ENCODE measurements at regions not wholly inside any gene's neighbourhood (a gene's known extent, or its start where the extent isn't known, plus 50 kb on each side); places are given as distances from the start of the nearest gene placed in this dataset.

DNA sequence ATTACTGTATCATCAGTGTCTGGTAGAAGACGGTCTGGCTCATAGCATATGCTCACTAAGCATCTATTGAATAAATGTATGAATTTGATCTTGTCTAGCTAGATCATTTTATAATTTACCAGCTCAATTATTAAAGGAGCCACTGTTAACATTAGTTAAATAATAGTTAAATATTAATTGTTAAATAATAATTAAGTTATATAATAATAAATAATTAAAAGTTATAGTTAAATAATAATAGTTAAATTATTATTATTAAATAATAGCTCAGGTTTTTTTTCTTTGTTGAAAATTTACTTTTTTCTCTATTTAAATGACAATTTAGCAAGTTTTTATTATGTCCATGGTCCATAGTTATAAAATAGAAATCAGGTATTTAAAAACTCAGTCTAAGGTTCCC is 274.4 kb downstream of the OXSM start:
- Histone ChIP-seq H3K18ac (ENCODE audit: low read length) (no peak overlapping the region), H3K79me1 (ENCODE audit: low read length) (no peaks in the 10 kb centered on the region), H2BK120ac (ENCODE audit: insufficient read depth, low read length, poor library complexity) (no peak overlapping the region), H3K4me2 (ENCODE audit: low read length) (no peak overlapping the region), H3K14ac (ENCODE audit: low read length) (no peak overlapping the region), H3K36me3 (ENCODE audit: control insufficient read depth in 1 of 2, insufficient read depth in 2 of 2, low read length in 2 of 2) (no peaks in the 10 kb centered on the region), H2AFZ (ENCODE audit: insufficient read depth, low read length, poor library complexity) (no peak overlapping the region), H3K4me1 (ENCODE audit: control insufficient read depth in 1 of 2, insufficient read depth in 2 of 2, low read length in 2 of 2) (peaks cover 0 to 4% of the 10 kb centered on the region in 2 experiments), H3K9ac (ENCODE audit: low read length) (no peak overlapping the region), H3K9me3 (ENCODE audit: insufficient read depth, low read depth, low read length) (no peaks in the 10 kb centered on the region), H2AK5ac (ENCODE audit: low read length) (no peak overlapping the region), H4K12ac (ENCODE audit: low read depth, low read length) (no peak overlapping the region), H3K23ac (ENCODE audit: low read length) (no peak overlapping the region), H3K79me2 (ENCODE audit: control insufficient read depth, insufficient read depth, low read length, poor library complexity) (no peaks in the 10 kb centered on the region), H3K27me3 (ENCODE audit: insufficient read depth, low read length) (no peaks in the 10 kb centered on the region), H4K91ac (ENCODE audit: low read depth, low read length) (no peak overlapping the region), H2BK12ac (ENCODE audit: low read length) (no peak overlapping the region), H4K8ac (ENCODE audit: low read depth, low read length) (no peak overlapping the region), H3K27ac (ENCODE audit: low read depth, low read length) (no peak overlapping the region), H2BK5ac (ENCODE audit: low read depth, low read length, poor library complexity) (no peak overlapping the region), H3K4me3 (ENCODE audit: low read depth, low read length) (no peak overlapping the region), H3K4ac (ENCODE audit: low read depth, low read length) (no peak overlapping the region)
- DNase-seq: no peak
- WGBS (ENCODE audit: extremely low coverage, insufficient coverage, insufficient read length): no CpG with 5 or more reads among the region's 1 CpG

GRCh38 chr3:26068890-26069289 is 279.0 kb downstream of the OXSM start:
- Histone ChIP-seq H4K91ac (ENCODE audit: low read depth, low read length) (no peak overlapping the region), H3K23ac (ENCODE audit: low read length) (no peak overlapping the region), H2AFZ (ENCODE audit: insufficient read depth, low read length, poor library complexity) (no peak overlapping the region), H2AK5ac (ENCODE audit: low read length) (no peak overlapping the region), H2BK12ac (ENCODE audit: low read length) (no peak overlapping the region), H3K4me3 (ENCODE audit: low read depth, low read length) (no peak overlapping the region), H2BK5ac (ENCODE audit: low read depth, low read length, poor library complexity) (no peak overlapping the region), H3K18ac (ENCODE audit: low read length) (no peak overlapping the region), H3K79me1 (ENCODE audit: low read length) (no peaks in the 10 kb centered on the region), H3K36me3 (ENCODE audit: control insufficient read depth in 1 of 2, insufficient read depth in 2 of 2, low read length in 2 of 2) (no peaks in the 10 kb centered on the region), H2BK120ac (ENCODE audit: insufficient read depth, low read length, poor library complexity) (no peak overlapping the region), H4K12ac (ENCODE audit: low read depth, low read length) (no peak overlapping the region), H4K8ac (ENCODE audit: low read depth, low read length) (no peak overlapping the region), H3K27me3 (ENCODE audit: insufficient read depth, low read length) (no peaks in the 10 kb centered on the region), H3K4ac (ENCODE audit: low read depth, low read length) (no peak overlapping the region), H3K27ac (ENCODE audit: low read depth, low read length) (no peak overlapping the region), H3K4me2 (ENCODE audit: low read length) (no peak overlapping the region), H3K14ac (ENCODE audit: low read length) (no peak overlapping the region), H3K9me3 (ENCODE audit: insufficient read depth, low read depth, low read length) (no peaks in the 10 kb centered on the region), H3K79me2 (ENCODE audit: control insufficient read depth, insufficient read depth, low read length, poor library complexity) (no peaks in the 10 kb centered on the region), H3K9ac (ENCODE audit: low read length) (no peak overlapping the region), H3K4me1 (ENCODE audit: control insufficient read depth in 1 of 2, insufficient read depth in 2 of 2, low read length in 2 of 2) (no peaks in the 10 kb centered on the region)
- no peak for DNase-seq
- WGBS (ENCODE audit: extremely low coverage, insufficient coverage, insufficient read length): no CpG with 5 or more reads among the region's 4 CpGs

DNA sequence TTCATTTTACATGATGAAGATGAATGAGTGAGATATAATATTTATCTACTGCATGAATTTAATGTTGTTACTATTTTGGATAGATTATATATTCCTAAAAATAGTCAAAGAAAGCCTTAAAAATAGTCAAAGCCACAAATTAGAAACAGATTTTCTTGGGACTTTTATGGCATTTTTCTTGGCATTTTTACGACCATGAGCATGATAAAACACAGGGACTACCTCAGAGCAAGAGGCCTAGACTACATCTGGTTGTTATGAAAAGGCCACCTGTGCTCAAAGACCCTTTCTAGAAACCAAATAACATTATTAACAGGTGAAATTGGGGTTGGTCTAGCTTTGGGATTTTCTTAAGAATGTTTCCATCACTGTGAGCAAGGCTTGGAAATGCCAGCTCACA is 281.0 kb downstream of the OXSM start:
- Histone ChIP-seq H3K27ac (ENCODE audit: low read depth, low read length) (no peak overlapping the region), H3K4me3 (ENCODE audit: low read depth, low read length) (no peak overlapping the region), H3K4me1 (ENCODE audit: control insufficient read depth in 1 of 2, insufficient read depth in 2 of 2, low read length in 2 of 2) (no peaks in the 10 kb centered on the region), H3K9me3 (ENCODE audit: insufficient read depth, low read depth, low read length) (no peaks in the 10 kb centered on the region), H2AFZ (ENCODE audit: insufficient read depth, low read length, poor library complexity) (no peak overlapping the region), H3K79me2 (ENCODE audit: control insufficient read depth, insufficient read depth, low read length, poor library complexity) (no peaks in the 10 kb centered on the region), H3K18ac (ENCODE audit: low read length) (no peak overlapping the region), H3K27me3 (ENCODE audit: insufficient read depth, low read length) (no peaks in the 10 kb centered on the region), H3K36me3 (ENCODE audit: control insufficient read depth in 1 of 2, insufficient read depth in 2 of 2, low read length in 2 of 2) (no peaks in the 10 kb centered on the region), H4K12ac (ENCODE audit: low read depth, low read length) (no peak overlapping the region), H4K91ac (ENCODE audit: low read depth, low read length) (no peak overlapping the region), H3K79me1 (ENCODE audit: low read length) (no peaks in the 10 kb centered on the region), H2BK12ac (ENCODE audit: low read length) (no peak overlapping the region), H4K8ac (ENCODE audit: low read depth, low read length) (no peak overlapping the region), H2BK5ac (ENCODE audit: low read depth, low read length, poor library complexity) (no peak overlapping the region), H2BK120ac (ENCODE audit: insufficient read depth, low read length, poor library complexity) (no peak overlapping the region), H3K14ac (ENCODE audit: low read length) (no peak overlapping the region), H2AK5ac (ENCODE audit: low read length) (no peak overlapping the region), H3K4me2 (ENCODE audit: low read length) (no peak overlapping the region), H3K23ac (ENCODE audit: low read length) (no peak overlapping the region), H3K4ac (ENCODE audit: low read depth, low read length) (no peak overlapping the region), H3K9ac (ENCODE audit: low read length) (no peak overlapping the region)
- no peak for DNase-seq
- WGBS (ENCODE audit: extremely low coverage, insufficient coverage, insufficient read length): no CpG with 5 or more reads among the region's 1 CpG

GRCh38 chr3:26074080-26074479 is 284.2 kb downstream of the OXSM start:
- no peak overlapping the region for H4K91ac ChIP-seq (ENCODE audit: low read depth, low read length)
- WGBS (ENCODE audit: extremely low coverage, insufficient coverage, insufficient read length): no CpG with 5 or more reads among the region's 1 CpG

More at GRCh38 chr3:26074080-26074479, 284.2 kb downstream of the OXSM start:
- Histone ChIP-seq H3K27ac (ENCODE audit: low read depth, low read length) (no peak overlapping the region), H3K79me1 (ENCODE audit: low read length) (no peaks in the 10 kb centered on the region), H3K18ac (ENCODE audit: low read length) (no peak overlapping the region), H3K4ac (ENCODE audit: low read depth, low read length) (no peak overlapping the region), H2BK12ac (ENCODE audit: low read length) (no peak overlapping the region), H4K8ac (ENCODE audit: low read depth, low read length) (no peak overlapping the region), H3K79me2 (ENCODE audit: control insufficient read depth, insufficient read depth, low read length, poor library complexity) (no peaks in the 10 kb centered on the region), H3K27me3 (ENCODE audit: insufficient read depth, low read length) (no peaks in the 10 kb centered on the region), H3K23ac (ENCODE audit: low read length) (no peak overlapping the region), H2AK5ac (ENCODE audit: low read length) (no peak overlapping the region), H3K36me3 (ENCODE audit: control insufficient read depth in 1 of 2, insufficient read depth in 2 of 2, low read length in 2 of 2) (no peaks in the 10 kb centered on the region), H3K4me1 (ENCODE audit: control insufficient read depth in 1 of 2, insufficient read depth in 2 of 2, low read length in 2 of 2) (no peaks in the 10 kb centered on the region), H3K4me2 (ENCODE audit: low read length) (no peak overlapping the region), H2BK5ac (ENCODE audit: low read depth, low read length, poor library complexity) (no peak overlapping the region), H3K14ac (ENCODE audit: low read length) (no peak overlapping the region), H3K9ac (ENCODE audit: low read length) (no peak overlapping the region), H3K9me3 (ENCODE audit: insufficient read depth, low read depth, low read length) (no peaks in the 10 kb centered on the region), H2BK120ac (ENCODE audit: insufficient read depth, low read length, poor library complexity) (no peak overlapping the region), H2AFZ (ENCODE audit: insufficient read depth, low read length, poor library complexity) (no peak overlapping the region), H3K4me3 (ENCODE audit: low read depth, low read length) (no peak overlapping the region), H4K12ac (ENCODE audit: low read depth, low read length) (no peak overlapping the region)
- DNase-seq: no peak
